Omental fat pad (tissue), 3 donors: ENCODE measurements at regions not wholly inside any gene's neighbourhood (a gene's known extent, or its start where the extent isn't known, plus 50 kb on each side); places are given as distances from the start of the nearest gene placed in this dataset.

ENCODE experiments used
- ATAC-seq: fragments of 150-250 bp; one replicate; pipeline ENCODE4 v1.9.1; 2016; ENCODE audit warnings: mild to moderate bottlenecking, moderate library complexity; ENCODE audit not compliant: low FRiP score
- DNase-seq: peaks from one replicate; pipeline ENCODE4 v3.0.0-alpha.2; 2019; ENCODE audit warnings: low spot score
- TF ChIP-seq, protein P1 (sequence below), 3 donors: fragments of 450-650 bp; IDR thresholded peaks; one replicate each; pipeline ENCODE4 v1.5.1; 2016 to 2017; ENCODE audit warnings: antibody characterized with exemption in 3 of 3, mild to moderate bottlenecking in 3 of 3, moderate library complexity in 2 of 3

DNA sequence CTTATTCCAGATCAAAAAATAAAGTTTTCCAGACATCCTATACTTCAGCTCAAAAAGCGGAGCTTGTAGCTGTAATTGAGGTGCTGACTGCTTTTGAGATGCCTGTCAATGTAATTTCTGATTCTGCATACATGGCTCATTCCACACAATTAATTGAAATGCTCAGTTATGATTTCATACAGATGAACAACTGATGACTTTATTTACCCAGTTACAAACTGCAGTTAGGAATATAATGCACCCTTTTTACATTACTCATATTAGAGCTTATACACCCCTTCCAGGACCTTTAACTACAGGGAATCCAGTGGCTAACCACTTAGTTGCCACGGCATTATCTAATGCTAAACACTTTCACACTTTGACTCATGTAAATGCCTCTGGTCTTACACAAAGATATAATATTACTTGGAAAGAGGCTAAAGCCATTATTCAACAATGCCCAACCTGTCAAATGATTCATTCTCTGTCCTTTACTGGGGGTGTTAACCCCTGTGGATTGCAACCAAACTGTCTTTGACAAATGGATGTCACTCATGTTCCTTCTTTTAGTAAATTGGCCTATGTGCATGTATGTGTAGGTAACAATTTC lies 147.3 kb downstream of the ZNF33B start:
- DNase-seq (no peak), ATAC-seq (no peak)
- TF ChIP-seq, protein P1, sequence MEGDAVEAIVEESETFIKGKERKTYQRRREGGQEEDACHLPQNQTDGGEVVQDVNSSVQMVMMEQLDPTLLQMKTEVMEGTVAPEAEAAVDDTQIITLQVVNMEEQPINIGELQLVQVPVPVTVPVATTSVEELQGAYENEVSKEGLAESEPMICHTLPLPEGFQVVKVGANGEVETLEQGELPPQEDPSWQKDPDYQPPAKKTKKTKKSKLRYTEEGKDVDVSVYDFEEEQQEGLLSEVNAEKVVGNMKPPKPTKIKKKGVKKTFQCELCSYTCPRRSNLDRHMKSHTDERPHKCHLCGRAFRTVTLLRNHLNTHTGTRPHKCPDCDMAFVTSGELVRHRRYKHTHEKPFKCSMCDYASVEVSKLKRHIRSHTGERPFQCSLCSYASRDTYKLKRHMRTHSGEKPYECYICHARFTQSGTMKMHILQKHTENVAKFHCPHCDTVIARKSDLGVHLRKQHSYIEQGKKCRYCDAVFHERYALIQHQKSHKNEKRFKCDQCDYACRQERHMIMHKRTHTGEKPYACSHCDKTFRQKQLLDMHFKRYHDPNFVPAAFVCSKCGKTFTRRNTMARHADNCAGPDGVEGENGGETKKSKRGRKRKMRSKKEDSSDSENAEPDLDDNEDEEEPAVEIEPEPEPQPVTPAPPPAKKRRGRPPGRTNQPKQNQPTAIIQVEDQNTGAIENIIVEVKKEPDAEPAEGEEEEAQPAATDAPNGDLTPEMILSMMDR (IDR thresholded peaks at IDR 0.05) = no peak

- ATAC-seq (no peak), DNase-seq (no peak)
- TF ChIP-seq, protein P1 (IDR thresholded peaks at IDR 0.05) = no peak
Observed at GRCh38 chr10:42490368-42490767, 148.0 kb downstream of the ZNF33B start.

DNA sequence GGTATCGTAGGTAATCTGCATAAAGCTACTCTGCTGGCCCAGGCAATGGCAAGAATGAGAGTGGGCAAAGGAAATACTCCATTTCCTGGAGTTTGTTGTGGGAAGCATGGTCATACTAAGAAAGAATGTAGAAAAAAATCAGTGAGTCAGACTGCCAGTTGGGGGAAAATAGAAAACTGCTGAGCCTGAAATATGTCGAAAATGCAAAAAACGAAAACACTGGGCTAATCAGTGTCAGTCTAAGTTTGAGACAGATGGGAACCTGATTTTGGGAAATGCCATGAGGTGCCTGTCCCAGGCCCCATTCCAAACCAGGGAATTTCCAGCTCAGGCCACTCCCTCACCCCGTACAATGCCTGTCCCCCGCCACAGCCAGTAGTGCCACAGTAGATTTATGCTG lies 150.0 kb downstream of the ZNF33B start:
- DNase-seq = no peak
- ATAC-seq = no peak
- TF ChIP-seq, protein P1 (IDR thresholded peaks at IDR 0.05) = no peak

GRCh38 chr10:42482411-42482810 lies 156.0 kb downstream of the ZNF33B start:
- DNase-seq (no peak), ATAC-seq (no peak)
- TF ChIP-seq, protein P1 (IDR thresholded peaks at IDR 0.05) = no peak

DNA sequence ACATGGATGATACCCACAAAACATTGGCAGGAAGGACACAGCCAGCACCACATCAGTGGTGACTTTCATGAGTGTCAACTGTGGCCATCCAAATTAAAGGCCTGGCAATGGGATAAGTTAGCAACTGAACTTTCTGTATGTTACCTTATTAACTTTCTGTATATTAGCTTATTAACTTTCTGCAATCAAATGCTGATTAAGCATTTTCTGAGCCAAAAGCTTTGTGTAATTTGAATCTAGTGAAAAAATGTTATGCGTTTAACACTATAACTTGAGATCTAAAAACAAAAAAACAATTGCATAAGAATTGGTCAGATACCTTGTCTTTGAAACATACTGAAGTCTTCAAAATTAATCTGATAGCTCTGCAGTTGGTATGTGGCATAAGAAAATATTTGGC lies 159.3 kb downstream of the ZNF33B start:
- DNase-seq (no peak), ATAC-seq (no peak)
- TF ChIP-seq, protein P1 (IDR thresholded peaks at IDR 0.05) = no peak

DNA sequence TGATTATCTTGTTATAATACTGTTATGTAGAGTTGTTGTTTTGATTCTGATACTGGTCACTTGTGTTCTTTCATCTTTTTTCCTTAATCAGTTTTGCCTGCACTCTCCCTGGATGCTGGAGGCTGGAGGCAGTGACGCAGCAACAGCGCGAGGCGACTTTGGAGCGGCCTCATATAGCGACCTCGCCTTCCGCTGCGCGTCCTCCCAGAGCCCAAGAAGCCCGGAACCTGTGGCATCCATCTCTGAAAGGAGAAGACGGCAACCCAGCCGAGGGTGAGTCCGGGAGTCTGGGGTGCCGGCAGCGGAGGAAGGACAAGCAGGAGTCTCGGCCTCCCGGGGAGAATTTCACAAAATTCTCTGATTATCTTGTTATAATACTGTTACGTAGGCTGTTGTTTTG lies 161.2 kb downstream of the ZNF33B start:
- TF ChIP-seq, protein P1 (IDR thresholded peaks at IDR 0.05) = no peak
- no peak for ATAC-seq
- no peak for DNase-seq

DNA sequence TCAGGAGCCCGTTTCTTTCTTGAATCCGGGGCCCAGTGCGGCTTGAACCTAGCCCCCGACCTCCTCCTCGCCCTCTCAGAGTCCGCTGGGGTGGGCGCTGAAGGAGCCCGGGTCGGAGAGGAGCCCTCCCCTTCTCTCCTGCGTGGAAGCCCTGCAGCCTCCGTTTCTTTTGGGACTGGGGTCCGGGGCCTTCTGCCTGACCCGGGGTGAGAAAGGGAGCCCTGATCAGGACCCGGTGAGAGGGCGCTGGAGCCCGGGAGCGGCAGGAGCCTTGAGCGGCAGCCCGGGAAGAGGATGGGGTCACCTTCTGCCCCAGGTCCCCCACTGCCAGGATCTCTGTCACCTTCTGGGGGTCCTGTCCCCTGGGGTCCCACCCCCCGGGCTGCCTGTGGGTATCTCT lies 162.3 kb downstream of the ZNF33B start:
- ATAC-seq (no peak), DNase-seq (no peak)
- TF ChIP-seq, protein P1 (IDR thresholded peaks at IDR 0.05) = no peak
